DMS153 treated with DMSO at 0.1 percent for 48 hours (cell line): ENCODE measurements at regions not wholly inside any gene's neighbourhood (a gene's known extent, or its start where the extent isn't known, plus 50 kb on each side); places are given as distances from the start of the nearest gene placed in this dataset.

ENCODE experiments used
- DNase-seq: peaks from one replicate; lab custom pipeline; 2025; ENCODE audit not compliant: unreplicated experiment; lab: John Stamatoyannopoulos, UW

DNA sequence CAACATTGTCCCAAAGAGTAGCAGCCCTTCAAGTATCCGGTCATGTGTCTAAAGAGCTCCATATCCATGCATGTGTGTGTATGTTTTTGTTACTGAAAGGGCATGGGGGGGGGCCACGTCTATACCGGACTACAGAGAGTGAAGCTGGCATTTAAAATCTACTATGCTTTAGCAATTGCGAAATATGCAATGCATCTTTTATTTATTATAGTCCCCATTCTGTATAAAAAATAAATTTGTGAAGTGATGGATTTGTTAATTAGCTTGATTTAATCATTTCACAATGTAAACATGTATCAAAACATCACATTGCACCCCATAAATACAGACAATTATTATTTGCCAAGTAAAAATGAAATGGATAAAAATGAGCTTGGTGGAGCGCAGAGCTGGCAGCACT is 149.4 kb upstream of the ID2 start:
- DNase-seq = no peak

GRCh38 chr2:8533923-8534322 is 147.9 kb upstream of the ID2 start:
- no peak for DNase-seq

DNA sequence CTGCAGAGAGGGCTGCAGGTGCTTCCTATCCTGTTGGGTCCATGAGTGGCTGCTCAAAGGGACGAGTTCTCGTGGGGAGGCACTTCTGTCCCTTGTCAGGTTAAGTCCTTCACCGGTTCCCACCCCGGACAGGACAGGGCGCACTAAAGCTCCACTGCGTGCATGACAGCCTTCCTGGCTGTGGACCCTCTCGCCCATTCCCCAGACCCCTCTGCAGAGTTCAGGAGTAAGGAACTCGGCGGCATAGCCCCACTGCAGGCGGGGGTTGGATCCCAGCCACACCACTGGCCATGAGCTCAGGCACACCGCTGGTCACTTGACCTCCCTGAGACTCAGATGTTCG is 147.5 kb upstream of the ID2 start:
- no peak for DNase-seq

DNA sequence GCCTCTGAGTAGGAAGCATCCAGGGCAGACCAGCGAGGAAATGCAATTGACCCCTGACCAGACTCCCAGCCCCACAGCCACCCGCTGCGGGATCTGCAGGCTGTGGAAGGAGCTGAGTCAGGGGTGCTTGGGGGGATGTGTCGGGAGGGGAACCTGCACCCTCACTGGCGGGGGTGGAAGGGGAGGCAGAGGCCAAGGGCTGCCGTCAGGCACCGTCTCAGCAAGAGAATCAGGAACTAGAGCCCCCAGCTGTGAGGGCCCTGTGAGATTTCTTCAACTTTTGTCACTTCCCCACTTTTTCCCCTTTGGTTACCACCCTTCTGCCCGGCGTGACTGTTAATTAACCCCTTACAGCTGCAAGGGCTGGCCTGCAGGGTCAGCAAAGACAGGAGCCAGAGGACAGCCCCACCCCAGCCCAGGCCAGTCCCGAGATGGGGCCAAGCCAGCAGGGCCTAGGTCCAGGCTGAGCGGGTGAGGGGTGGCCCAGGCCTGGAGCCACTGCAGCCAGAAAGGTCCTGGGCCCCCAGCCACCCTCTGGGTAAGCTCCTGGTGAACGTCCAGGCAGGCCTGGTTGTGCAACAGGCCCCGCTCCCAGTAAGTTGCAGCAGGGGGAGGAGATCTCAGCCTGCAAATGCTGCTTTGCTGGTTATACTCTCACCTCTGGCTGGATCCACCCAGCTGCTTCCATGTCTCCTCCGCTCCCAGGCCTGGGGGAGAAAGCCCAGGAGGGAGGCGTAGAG is 147.0 kb upstream of the ID2 start:
- DNase-seq = no peak

- DNase-seq = no peak
Measured at GRCh38 chr2:8535469-8535795, 146.4 kb upstream of the ID2 start.

GRCh38 chr2:8535821-8536685 is 145.8 kb upstream of the ID2 start:
- no peak for DNase-seq

GRCh38 chr2:8536686-8537561 is 144.9 kb upstream of the ID2 start:
- DNase-seq = no peak

GRCh38 chr2:8537562-8538155 is 144.2 kb upstream of the ID2 start:
- DNase-seq = no peak

- no peak for DNase-seq
Measured at GRCh38 chr2:8538531-8538930, 143.3 kb upstream of the ID2 start.

DNA sequence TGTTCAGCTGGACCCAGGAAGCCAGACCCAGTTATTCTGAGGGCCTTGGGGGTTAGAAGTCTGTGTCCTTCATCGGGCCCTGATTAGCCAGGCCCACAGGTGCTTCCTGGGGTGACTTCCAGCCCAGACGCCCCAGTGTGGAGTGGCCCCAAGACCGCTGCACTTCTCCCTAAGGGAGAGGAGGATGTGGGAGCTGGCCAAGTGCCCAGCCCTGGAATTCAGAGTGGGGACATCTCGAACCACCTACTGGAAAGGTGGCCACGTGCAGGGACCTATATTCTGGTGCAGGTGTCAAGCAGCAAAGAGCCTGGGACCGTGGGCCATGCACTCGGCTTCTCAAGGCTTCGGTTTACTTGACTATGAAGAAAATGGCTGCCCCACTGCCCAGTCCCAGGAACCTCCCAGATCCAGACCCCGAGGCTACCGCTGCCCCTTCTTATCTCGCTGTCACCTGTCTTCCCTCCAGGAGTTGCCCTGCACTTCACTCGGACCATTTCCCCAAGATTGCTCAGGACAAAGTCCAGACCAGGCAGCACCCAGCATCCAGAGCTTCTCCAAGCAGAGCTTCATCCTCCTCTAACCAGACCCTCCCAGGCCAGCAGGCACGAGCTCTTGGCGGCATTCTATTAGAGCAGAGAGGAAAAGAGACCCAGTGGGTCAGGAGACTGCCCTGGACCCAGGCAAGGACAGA is 142.8 kb upstream of the ID2 start:
- DNase-seq = no peak

GRCh38 chr2:8539743-8540551 is 141.9 kb upstream of the ID2 start:
- DNase-seq = no peak

GRCh38 chr2:8540552-8541055 is 141.3 kb upstream of the ID2 start:
- no peak for DNase-seq

- DNase-seq = no peak
Measured at GRCh38 chr2:8541223-8541622, 140.6 kb upstream of the ID2 start.

- no peak for DNase-seq
Measured at GRCh38 chr2:8541636-8542035, 140.2 kb upstream of the ID2 start.

- DNase-seq = no peak
Measured at GRCh38 chr2:8542381-8543059, 139.3 kb upstream of the ID2 start.

GRCh38 chr2:8543060-8543382 is 138.8 kb upstream of the ID2 start:
- no peak for DNase-seq

DNA sequence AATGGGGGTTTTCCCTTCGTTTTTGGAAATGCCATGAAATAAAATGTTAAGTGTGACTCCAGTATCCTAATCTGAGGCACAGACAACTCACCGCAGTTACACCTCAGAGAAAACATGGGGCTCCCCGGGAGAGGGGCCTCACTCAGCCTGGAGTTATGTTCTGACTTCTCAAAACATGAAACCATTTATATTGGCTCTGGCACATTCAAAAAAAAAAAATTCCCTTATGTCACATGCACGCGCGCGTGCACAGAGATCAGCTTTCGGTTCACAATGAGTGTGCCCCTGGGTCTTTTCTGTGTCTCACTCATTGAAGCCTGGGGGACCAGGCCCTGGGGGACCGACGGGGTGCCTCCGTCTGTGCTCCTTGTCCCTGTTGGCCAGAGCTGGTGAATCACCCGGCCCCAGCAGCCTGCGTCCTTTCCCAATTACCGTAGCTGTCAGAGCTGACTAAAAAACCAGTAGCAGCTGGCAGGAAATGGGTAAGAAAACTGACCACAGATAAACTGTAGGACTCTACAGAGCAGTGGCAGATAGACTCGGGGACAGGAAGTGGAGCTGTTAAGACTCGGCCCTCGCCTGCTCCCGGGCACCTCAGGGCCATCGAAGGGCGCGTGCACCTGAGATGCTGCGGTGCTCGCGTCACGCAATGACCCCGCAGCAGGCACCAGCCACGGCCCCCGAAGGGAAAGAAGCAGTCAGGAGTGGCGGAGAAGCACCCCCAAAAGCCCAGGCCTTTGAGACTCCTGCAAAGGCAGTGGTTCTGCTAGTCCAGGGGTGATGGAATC is 138.3 kb upstream of the ID2 start:
- no peak for DNase-seq

GRCh38 chr2:8544171-8544785 is 137.6 kb upstream of the ID2 start:
- DNase-seq = no peak
